GM12878 (cell line): ENCODE measurements at regions not wholly inside any gene's neighbourhood (a gene's known extent, or its start where the extent isn't known, plus 50 kb on each side); places are given as distances from the start of the nearest gene placed in this dataset.

Experiments
- ATAC-seq: fragments of 200-7000 bp; cut with Tn5 transposase; 3 replicates; pipeline ENCODE4 v1.9.1; 2020; ENCODE audit warnings: mild to moderate bottlenecking, moderate library complexity
- BruUV-seq: library from RNA; stranded (reverse); fragments of 400-500 nt; replicated peaks from 2 replicates; lab custom pipeline; 2021; lab: Mats Ljungman, UMichigan
- CTCF ChIA-PET: fragments of 300-600 bp; sonication (Branson Sonifier 250); formaldehyde crosslinking; extraction: SDS; loops from one replicate; lab custom pipeline; 2021; ENCODE audit warnings: inconsistent platforms; lab: Yijun Ruan, JAX
- POLR2A ChIA-PET: fragments of 350-600 bp; formaldehyde crosslinking; extraction: SDS; loops from one replicate; lab custom pipeline; 2021; ENCODE audit warnings: inconsistent platforms; lab: Charles Lee
- RAD21 ChIA-PET: fragments of 300-600 bp; sonication (Branson Sonifier 250); formaldehyde crosslinking; loops from one replicate; lab custom pipeline; 2023; ENCODE audit warnings: antibody characterized with exemption; ENCODE audit not compliant: unreplicated experiment; lab: Charles Lee
- SMC1A ChIA-PET: fragments of 300-600 bp; sonication (Branson Sonifier 250); formaldehyde crosslinking; loops from one replicate; lab custom pipeline; 2023; ENCODE audit not compliant: unreplicated experiment, uncharacterized antibody; lab: Charles Lee
- DNase-seq: peaks from one replicate; pipeline ENCODE4 v3.0.0-alpha.2; 2011; ENCODE audit warnings: low read depth, low spot score
- FAIRE-seq: peaks from 3 replicates; lab custom pipeline; 2011; peaks lifted over from hg19 to GRCh38; lab: Jason Lieb, UNC
- H2AFZ ChIP-seq: 2 replicates; pipeline ENCODE4 v1.6.0; 2011; ENCODE audit warnings: low read depth, low read length, control low read depth; ENCODE audit not compliant: control insufficient read depth
- H3K27ac ChIP-seq: 2 replicates; pipeline ENCODE4 v1.5.1; 2011; ENCODE audit warnings: control low read depth; ENCODE audit not compliant: control insufficient read depth, insufficient read depth
- H3K27me3 ChIP-seq, 2 experiments: replicated peaks in 1 of 2; 2 replicates each; pipeline versions ENCODE4 v1.6.0 to v1.6.1; 2011; ENCODE audit warnings: low read length in 1 of 2; ENCODE audit not compliant: control insufficient read depth in 2 of 2, insufficient read depth in 2 of 2
- H3K36me3 ChIP-seq, 2 experiments: 2 replicates each; pipeline ENCODE4 v1.5.1; 2011; ENCODE audit warnings: low read length in 1 of 2; ENCODE audit not compliant: control insufficient read depth in 2 of 2, insufficient read depth in 2 of 2
- H3K4me1 ChIP-seq: 2 replicates; pipeline ENCODE4 v1.6.1; 2011; ENCODE audit warnings: mild to moderate bottlenecking, low read length, moderate library complexity, mixed read lengths; ENCODE audit not compliant: control insufficient read depth, insufficient read depth
- H3K4me2 ChIP-seq: 2 replicates; pipeline ENCODE4 v1.6.0; 2011; ENCODE audit warnings: control low read depth; ENCODE audit not compliant: control insufficient read depth, insufficient read depth
- H3K4me3 ChIP-seq: fragments of 200-600 bp; sonication (generic); 2 replicates; pipeline ENCODE4 v1.5.1; 2016
- H3K79me2 ChIP-seq: 2 replicates; pipeline ENCODE4 v1.6.0; 2011; ENCODE audit warnings: low read length; ENCODE audit not compliant: control insufficient read depth, insufficient read depth
- H3K9ac ChIP-seq: 2 replicates; pipeline ENCODE4 v1.8.0; 2011; ENCODE audit warnings: low read length, control low read depth, mixed read lengths; ENCODE audit not compliant: control insufficient read depth, insufficient read depth
- H3K9me3 ChIP-seq: replicated peaks from 3 replicates; pipeline ENCODE4 v1.5.1; 2011; ENCODE audit warnings: mild to moderate bottlenecking, low read length; ENCODE audit not compliant: control insufficient read depth, insufficient read depth
- H4K20me1 ChIP-seq: 2 replicates; pipeline ENCODE4 v1.6.0; 2011; ENCODE audit not compliant: control insufficient read depth, insufficient read depth
- CHD2 ChIP-seq: IDR thresholded peaks from 2 replicates; pipeline ENCODE4 v1.6.1; 2011; ENCODE audit warnings: low read depth, low read length, improper control_type of control experiment, borderline replicate concordance
- CREM ChIP-seq: IDR thresholded peaks from 2 replicates; pipeline ENCODE4 v1.6.1; 2014; ENCODE audit warnings: antibody characterized with exemption, low read depth
- GABPA ChIP-seq: IDR thresholded peaks from 2 replicates; pipeline ENCODE4 v1.6.1; 2014; ENCODE audit warnings: antibody characterized with exemption, low read depth, mild to moderate bottlenecking, inconsistent platforms
- HDAC6 ChIP-seq: fragments of 200-600 bp; sonication (generic); IDR thresholded peaks from one replicate; pipeline ENCODE4 v1.8.0; 2017; ENCODE audit warnings: antibody characterized with exemption; ENCODE audit not compliant: unreplicated experiment
- NFXL1 ChIP-seq: fragments of 450-650 bp; IDR thresholded peaks from 2 replicates; pipeline ENCODE4 v1.6.1; 2017; ENCODE audit warnings: antibody characterized with exemption, mild to moderate bottlenecking, borderline replicate concordance
- NFYB ChIP-seq: IDR thresholded peaks from 2 replicates; pipeline ENCODE4 v1.6.1; 2011; ENCODE audit warnings: low read depth, mild to moderate bottlenecking, low read length, improper control_type of control experiment, moderate library complexity; ENCODE audit not compliant: insufficient read depth
- NR2C2 ChIP-seq: IDR thresholded peaks from 2 replicates; pipeline ENCODE4 v1.6.1; 2011; ENCODE audit warnings: borderline replicate concordance, low read depth; ENCODE audit not compliant: control insufficient read depth, insufficient read length
- POLR2A ChIP-seq: IDR thresholded peaks from 2 replicates; pipeline ENCODE4 v1.6.1; 2011; ENCODE audit warnings: low read depth, mild to moderate bottlenecking, low read length
- RAD51 ChIP-seq: fragments of 450-650 bp; IDR thresholded peaks from 2 replicates; pipeline ENCODE4 v1.6.1; 2016; ENCODE audit warnings: moderate library complexity, mild to moderate bottlenecking, inconsistent platforms
- SPI1 ChIP-seq: IDR thresholded peaks from 2 replicates; pipeline ENCODE4 v1.6.1; 2011; ENCODE audit warnings: low read depth, mild to moderate bottlenecking, low read length, moderate library complexity, borderline replicate concordance; ENCODE audit not compliant: insufficient read depth
- TCF7 ChIP-seq: IDR thresholded peaks from 2 replicates; pipeline ENCODE4 v1.6.1; 2014; ENCODE audit warnings: antibody characterized with exemption, borderline replicate concordance
- ZNF622 ChIP-seq: fragments of 450-650 bp; IDR thresholded peaks from 2 replicates; pipeline ENCODE4 v1.6.1; 2017; ENCODE audit warnings: mild to moderate bottlenecking, inconsistent platforms
- WGBS: methylation state at CpG from one replicate; pipeline ENCODE4 v1.1.6; 2016; ENCODE audit warnings: low lambda C conversion rate; ENCODE audit not compliant: insufficient replicate concordance, insufficient coverage; ENCODE audit errors: missing lambda C conversion rate; 5-methylcytosine and 5-hydroxymethylcytosine counted together
- in situ Hi-C: fragments of 300-500 bp; cut with MboI; formaldehyde crosslinking; loops from 9 replicates; pipeline ENCODE4 v1.14.3; 2018; ENCODE audit warnings: mixed read lengths
- intact Hi-C: fragments of 100-400 bp; cut with micrococcal nuclease; formaldehyde crosslinking; loops from one replicate; pipeline ENCODE4 v1.14.2; 2022; ENCODE audit not compliant: unreplicated experiment
- TF ChIP-seq, protein P1 (sequence below): IDR thresholded peaks from 2 replicates; pipeline ENCODE4 v1.6.1; 2012; ENCODE audit warnings: mild to moderate bottlenecking, low read depth, low read length
- TF ChIP-seq, protein P2 (sequence below): IDR thresholded peaks from 2 replicates; pipeline ENCODE4 v1.6.1; 2012; ENCODE audit warnings: low read depth, low read length, improper control_type of control experiment
- TF ChIP-seq, protein P3 (sequence below): fragments of 450-650 bp; IDR thresholded peaks from 2 replicates; pipeline ENCODE4 v1.6.1; 2016; ENCODE audit warnings: mild to moderate bottlenecking

DNA sequence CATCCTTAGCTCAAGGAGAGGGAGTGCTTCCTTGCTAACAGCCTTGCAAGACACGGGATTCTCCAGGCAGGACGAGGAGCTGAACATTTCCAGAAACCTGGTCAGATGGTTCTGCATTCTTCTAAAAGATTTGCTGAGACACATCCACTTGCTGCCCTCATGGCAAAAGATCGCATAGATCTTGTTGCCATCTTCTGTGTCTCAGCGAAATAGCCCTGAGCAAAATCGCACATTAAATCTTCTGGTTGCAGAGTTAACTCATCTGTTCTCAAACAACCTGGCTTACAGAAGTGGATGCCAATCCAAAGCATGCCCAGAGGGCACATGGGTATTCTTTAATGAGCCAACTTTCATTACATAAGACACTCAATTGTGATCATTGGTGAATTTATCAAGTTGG lies 167.5 kb downstream of the PRKX start:
- Histone ChIP-seq H3K79me2 (no peaks in the 10 kb centered on the region), H3K4me1 (no peaks in the 10 kb centered on the region), H4K20me1 (no peaks in the 10 kb centered on the region), H3K27me3 (no peaks in the 10 kb centered on the region), H3K36me3 (no peaks in the 10 kb centered on the region), H3K9ac (no peak overlapping the region), H3K27ac (no peak overlapping the region), H3K4me2 (no peak overlapping the region), H3K4me3 (no peak overlapping the region), H3K9me3 (no peaks in the 10 kb centered on the region), H2AFZ (no peak overlapping the region)
- FAIRE-seq (no peak), ATAC-seq (no peak), DNase-seq (no peak)
- SMC1A ChIA-PET = no interaction called here
- POLR2A ChIA-PET = no interaction called here
- RAD21 ChIA-PET = no interaction called here
- in situ Hi-C loops (no loop called here), intact Hi-C loops (no loop called here)
- BruUV-seq = no TSS peak
- TF ChIP-seq NFXL1 (no peak), NR2C2 (no peak), TCF7 (no peak), CREM (no peak), SPI1 (no peak), RAD51 (no peak)
- CTCF ChIA-PET = no interaction called here
- WGBS = 48% methylated on average over 5 of the region's 5 CpGs

DNA sequence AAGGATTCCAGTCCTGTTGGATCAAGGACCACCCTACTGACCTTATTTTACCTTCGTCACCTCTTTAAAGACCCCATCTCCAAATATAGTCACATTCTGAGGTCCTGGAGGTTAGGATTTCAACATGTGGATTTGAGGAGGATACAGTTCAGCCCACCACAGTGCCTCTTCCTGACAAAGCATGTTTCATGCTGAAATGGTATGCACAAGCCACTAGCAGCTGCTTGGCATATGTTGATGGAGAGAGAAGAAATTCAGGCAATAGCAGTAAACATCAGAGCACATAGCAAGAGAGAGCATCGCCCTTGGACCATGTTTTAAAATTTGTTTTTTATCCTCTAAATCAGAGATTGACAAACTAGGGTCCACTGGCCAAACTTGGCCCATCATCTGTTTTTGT lies 172.1 kb downstream of the PRKX start:
- ChIA-PET CTCF (no interaction called here), POLR2A (no interaction called here), RAD21 (no interaction called here), SMC1A (no interaction called here)
- intact Hi-C loops (no loop called here), in situ Hi-C loops (no loop called here)
- ATAC-seq (no peak), DNase-seq (no peak), FAIRE-seq (no peak)
- H3K27ac ChIP-seq = no peak overlapping the region
- H3K4me3 ChIP-seq = no peak overlapping the region
- H4K20me1 ChIP-seq = no peaks in the 10 kb centered on the region
- no peak overlapping the region for H3K4me2 ChIP-seq
- no TSS peak for BruUV-seq
- no peaks in the 10 kb centered on the region for H3K36me3 ChIP-seq
- no peaks in the 10 kb centered on the region for H3K9me3 ChIP-seq
- no peaks in the 10 kb centered on the region for H3K27me3 ChIP-seq
- TF ChIP-seq CHD2 (no peak), ZNF622 (no peak), NFYB (no peak), HDAC6 (no peak), GABPA (no peak), POLR2A (no peak)
- TF ChIP-seq, protein P1, sequence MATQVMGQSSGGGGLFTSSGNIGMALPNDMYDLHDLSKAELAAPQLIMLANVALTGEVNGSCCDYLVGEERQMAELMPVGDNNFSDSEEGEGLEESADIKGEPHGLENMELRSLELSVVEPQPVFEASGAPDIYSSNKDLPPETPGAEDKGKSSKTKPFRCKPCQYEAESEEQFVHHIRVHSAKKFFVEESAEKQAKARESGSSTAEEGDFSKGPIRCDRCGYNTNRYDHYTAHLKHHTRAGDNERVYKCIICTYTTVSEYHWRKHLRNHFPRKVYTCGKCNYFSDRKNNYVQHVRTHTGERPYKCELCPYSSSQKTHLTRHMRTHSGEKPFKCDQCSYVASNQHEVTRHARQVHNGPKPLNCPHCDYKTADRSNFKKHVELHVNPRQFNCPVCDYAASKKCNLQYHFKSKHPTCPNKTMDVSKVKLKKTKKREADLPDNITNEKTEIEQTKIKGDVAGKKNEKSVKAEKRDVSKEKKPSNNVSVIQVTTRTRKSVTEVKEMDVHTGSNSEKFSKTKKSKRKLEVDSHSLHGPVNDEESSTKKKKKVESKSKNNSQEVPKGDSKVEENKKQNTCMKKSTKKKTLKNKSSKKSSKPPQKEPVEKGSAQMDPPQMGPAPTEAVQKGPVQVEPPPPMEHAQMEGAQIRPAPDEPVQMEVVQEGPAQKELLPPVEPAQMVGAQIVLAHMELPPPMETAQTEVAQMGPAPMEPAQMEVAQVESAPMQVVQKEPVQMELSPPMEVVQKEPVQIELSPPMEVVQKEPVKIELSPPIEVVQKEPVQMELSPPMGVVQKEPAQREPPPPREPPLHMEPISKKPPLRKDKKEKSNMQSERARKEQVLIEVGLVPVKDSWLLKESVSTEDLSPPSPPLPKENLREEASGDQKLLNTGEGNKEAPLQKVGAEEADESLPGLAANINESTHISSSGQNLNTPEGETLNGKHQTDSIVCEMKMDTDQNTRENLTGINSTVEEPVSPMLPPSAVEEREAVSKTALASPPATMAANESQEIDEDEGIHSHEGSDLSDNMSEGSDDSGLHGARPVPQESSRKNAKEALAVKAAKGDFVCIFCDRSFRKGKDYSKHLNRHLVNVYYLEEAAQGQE = no peak
- TF ChIP-seq, protein P2, sequence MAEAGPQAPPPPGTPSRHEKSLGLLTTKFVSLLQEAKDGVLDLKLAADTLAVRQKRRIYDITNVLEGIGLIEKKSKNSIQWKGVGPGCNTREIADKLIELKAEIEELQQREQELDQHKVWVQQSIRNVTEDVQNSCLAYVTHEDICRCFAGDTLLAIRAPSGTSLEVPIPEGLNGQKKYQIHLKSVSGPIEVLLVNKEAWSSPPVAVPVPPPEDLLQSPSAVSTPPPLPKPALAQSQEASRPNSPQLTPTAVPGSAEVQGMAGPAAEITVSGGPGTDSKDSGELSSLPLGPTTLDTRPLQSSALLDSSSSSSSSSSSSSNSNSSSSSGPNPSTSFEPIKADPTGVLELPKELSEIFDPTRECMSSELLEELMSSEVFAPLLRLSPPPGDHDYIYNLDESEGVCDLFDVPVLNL = no peak
- TF ChIP-seq, protein P3, sequence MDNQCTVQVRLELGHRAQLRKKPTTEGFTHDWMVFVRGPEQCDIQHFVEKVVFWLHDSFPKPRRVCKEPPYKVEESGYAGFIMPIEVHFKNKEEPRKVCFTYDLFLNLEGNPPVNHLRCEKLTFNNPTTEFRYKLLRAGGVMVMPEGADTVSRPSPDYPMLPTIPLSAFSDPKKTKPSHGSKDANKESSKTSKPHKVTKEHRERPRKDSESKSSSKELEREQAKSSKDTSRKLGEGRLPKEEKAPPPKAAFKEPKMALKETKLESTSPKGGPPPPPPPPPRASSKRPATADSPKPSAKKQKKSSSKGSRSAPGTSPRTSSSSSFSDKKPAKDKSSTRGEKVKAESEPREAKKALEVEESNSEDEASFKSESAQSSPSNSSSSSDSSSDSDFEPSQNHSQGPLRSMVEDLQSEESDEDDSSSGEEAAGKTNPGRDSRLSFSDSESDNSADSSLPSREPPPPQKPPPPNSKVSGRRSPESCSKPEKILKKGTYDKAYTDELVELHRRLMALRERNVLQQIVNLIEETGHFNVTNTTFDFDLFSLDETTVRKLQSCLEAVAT = no peak
- 27% methylated on average over 2 of the region's 2 CpGs for WGBS
- H2AFZ ChIP-seq = no peak overlapping the region
- H3K9ac ChIP-seq = no peak overlapping the region
- no peaks in the 10 kb centered on the region for H3K79me2 ChIP-seq
- H3K4me1 ChIP-seq = no peaks in the 10 kb centered on the region
